ENCODE measurements at regions not wholly inside any gene's neighbourhood (a gene's known extent, or its start where the extent isn't known, plus 50 kb on each side); places are given as distances from the start of the nearest gene placed in this dataset.
"Not testable (repeated sequence)": the region's sequence is repeated elsewhere in the genome, so short reads cannot be mapped to it uniquely, and the experiment has no call there.

GRCh38 chr4:27115221-27115620, 254.6 kb downstream of the STIM2 start:
- H3K4me3 ChIP-seq (ENCODE audit: low read length) = no peak overlapping the region
- TF ChIP-seq CTCF (IDR thresholded peaks at IDR 0.05; ENCODE audit: insufficient read depth, low read depth, low read length, missing control alignments) = no peak
- DNase-seq (ENCODE audit: low read depth) = no peak

- no peak for DNase-seq (ENCODE audit: low read depth)
- no peak overlapping the region for H3K4me3 ChIP-seq (ENCODE audit: low read length)
- TF ChIP-seq CTCF (IDR thresholded peaks at IDR 0.05; ENCODE audit: insufficient read depth, low read depth, low read length, missing control alignments) = no peak
Measured at GRCh38 chr4:27117453-27117852, 256.8 kb downstream of the STIM2 start.

GRCh38 chr4:27119239-27119638, 258.6 kb downstream of the STIM2 start:
- TF ChIP-seq CTCF (IDR thresholded peaks at IDR 0.05; ENCODE audit: insufficient read depth, low read depth, low read length, missing control alignments) = no peak
- DNase-seq (ENCODE audit: low read depth) = no peak

GRCh38 chr4:27121830-27122229, 261.2 kb downstream of the STIM2 start:
- no peak for DNase-seq (ENCODE audit: low read depth)
- no peak overlapping the region for H3K4me3 ChIP-seq (ENCODE audit: low read length)
- no peak for TF ChIP-seq CTCF (IDR thresholded peaks at IDR 0.05; ENCODE audit: insufficient read depth, low read depth, low read length, missing control alignments)

More at GRCh38 chr4:27119239-27119638, 258.6 kb downstream of the STIM2 start:
- no peak overlapping the region for H3K4me3 ChIP-seq (ENCODE audit: low read length)

GRCh38 chr4:27123123-27123768, 262.6 kb downstream of the STIM2 start:
- no peak overlapping the region for H3K4me3 ChIP-seq (ENCODE audit: low read length)
- TF ChIP-seq CTCF (IDR thresholded peaks at IDR 0.05; ENCODE audit: insufficient read depth, low read depth, low read length, missing control alignments) = no peak
- DNase-seq (ENCODE audit: low read depth) = no peak

- no peak for TF ChIP-seq CTCF (IDR thresholded peaks at IDR 0.05; ENCODE audit: insufficient read depth, low read depth, low read length, missing control alignments)
- no peak overlapping the region for H3K4me3 ChIP-seq (ENCODE audit: low read length)
- DNase-seq (ENCODE audit: low read depth) = no peak
Measured at GRCh38 chr4:27123769-27124124, 263.1 kb downstream of the STIM2 start.

GRCh38 chr4:27126895-27127294, 266.3 kb downstream of the STIM2 start:
- not testable (repeated sequence) for H3K4me3 ChIP-seq (ENCODE audit: low read length); DNase-seq (ENCODE audit: low read depth)
